NCI-H345 treated with DMSO at 0.1 percent for 48 hours (cell line): ENCODE measurements at regions not wholly inside any gene's neighbourhood (a gene's known extent, or its start where the extent isn't known, plus 50 kb on each side); places are given as distances from the start of the nearest gene placed in this dataset.

ENCODE experiments used
- DNase-seq: peaks from one replicate; lab custom pipeline; 2025; ENCODE audit not compliant: unreplicated experiment; lab: John Stamatoyannopoulos, UW

- no peak for DNase-seq
Observed at GRCh38 chr7:131098527-131098926, 229.1 kb upstream of the MKLN1 start.

DNA sequence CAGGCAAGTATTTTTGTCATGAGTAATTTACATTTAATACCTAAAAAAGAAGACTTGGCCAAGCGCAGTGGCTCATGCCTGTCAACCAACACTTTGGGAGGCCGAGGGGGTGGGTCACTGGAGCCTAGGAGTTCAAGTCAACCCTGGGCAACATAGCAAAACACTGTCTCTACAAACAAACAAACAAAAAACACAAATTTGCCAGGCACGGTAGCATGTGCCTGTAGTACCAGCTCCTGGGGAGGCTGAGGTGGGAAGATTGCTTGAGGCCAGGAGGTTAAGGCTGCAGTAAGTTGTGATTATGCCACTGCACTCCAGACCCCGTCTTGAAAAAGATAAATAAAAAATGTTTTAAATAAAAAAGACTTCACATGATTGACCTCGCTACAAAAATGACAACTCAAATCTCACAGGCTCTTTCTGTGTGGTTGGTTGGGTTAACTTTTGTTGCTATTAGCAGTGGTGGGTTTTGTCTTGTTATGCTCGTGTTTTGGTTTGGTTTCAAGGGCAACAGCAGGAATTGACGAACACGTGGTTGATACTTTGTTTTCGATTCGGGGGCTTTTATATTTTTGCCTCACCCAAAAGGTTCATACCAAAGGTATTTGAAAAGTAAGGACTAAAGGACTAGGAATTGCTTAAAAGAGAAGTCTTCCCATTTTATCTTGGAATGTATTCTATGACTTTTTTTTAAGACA is 227.2 kb upstream of the MKLN1 start:
- DNase-seq, result no peak

DNA sequence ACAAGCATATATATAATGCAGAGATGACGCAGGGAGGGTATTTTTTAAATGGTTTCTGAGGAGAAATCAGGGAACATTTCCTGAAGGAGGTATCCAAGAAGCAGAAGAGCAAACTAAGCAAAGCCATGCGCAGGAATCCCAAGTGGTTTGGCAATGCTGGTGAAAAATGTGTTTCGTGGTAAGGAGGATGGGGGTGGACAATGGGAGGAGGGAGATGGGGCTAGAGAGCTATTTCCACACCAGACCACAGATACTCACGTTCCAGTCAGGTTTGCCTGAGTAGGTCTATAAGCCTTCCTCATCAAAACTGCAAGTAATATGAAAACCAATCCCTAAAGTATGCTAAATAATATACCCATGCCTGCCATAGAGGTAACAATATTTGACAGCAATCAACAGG is 223.7 kb upstream of the MKLN1 start:
- DNase-seq, result no peak

DNA sequence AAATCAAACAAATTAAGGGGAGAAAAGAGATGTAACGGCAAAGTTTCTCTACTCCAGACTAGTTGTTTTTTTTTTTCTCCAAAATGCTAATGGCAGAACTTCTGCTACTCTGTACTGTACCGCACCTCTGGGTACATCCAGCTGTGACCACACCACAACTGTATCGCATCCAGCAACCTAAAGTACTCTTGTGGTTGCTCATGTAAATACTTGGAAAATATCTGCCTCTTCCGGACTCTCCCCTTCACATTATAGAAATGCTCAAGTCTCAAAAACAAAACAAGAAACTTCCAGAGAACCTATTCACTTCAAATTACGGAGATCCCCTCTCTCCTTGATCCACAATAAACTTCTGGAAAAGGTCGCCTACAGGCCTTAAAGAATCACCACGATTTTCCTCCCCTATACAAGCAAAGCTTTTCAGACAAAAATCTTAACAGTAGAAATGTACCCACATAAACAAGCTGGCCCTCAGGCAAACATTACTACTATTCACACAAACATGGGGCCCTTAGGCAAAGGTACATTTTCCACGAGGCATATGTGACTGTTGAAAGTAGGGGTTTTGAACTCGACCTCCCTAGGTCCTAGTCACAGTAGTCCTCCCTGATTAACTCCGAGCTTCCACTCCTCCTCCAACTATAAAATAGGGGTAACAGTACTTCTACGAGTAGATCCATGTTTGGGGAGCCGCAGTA is 222.9 kb upstream of the MKLN1 start:
- DNase-seq, result no peak

DNA sequence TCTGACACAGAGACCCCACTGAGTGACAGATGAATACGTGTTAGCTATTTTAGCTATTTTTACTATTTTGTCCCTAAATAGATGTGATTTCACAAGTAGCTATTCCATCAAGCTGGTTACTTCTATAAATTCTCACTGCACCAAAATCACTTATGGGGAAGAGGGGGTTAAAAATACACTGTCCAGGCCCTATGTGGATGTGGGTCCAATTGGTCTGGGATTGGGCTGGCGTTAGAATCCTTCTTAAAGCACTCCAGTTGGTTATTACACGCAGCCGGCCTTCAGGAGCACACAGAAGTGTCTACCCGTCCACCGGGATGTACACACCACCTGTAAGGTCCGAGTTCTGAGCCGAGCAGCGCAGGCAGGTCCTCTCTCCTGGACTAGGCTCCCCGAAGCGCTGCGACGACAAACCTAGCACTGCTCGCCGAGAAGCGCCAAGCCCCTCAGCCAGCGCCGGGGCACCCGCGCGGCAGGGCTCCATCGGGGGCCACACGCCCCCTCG is 222.3 kb upstream of the MKLN1 start:
- no peak for DNase-seq

DNA sequence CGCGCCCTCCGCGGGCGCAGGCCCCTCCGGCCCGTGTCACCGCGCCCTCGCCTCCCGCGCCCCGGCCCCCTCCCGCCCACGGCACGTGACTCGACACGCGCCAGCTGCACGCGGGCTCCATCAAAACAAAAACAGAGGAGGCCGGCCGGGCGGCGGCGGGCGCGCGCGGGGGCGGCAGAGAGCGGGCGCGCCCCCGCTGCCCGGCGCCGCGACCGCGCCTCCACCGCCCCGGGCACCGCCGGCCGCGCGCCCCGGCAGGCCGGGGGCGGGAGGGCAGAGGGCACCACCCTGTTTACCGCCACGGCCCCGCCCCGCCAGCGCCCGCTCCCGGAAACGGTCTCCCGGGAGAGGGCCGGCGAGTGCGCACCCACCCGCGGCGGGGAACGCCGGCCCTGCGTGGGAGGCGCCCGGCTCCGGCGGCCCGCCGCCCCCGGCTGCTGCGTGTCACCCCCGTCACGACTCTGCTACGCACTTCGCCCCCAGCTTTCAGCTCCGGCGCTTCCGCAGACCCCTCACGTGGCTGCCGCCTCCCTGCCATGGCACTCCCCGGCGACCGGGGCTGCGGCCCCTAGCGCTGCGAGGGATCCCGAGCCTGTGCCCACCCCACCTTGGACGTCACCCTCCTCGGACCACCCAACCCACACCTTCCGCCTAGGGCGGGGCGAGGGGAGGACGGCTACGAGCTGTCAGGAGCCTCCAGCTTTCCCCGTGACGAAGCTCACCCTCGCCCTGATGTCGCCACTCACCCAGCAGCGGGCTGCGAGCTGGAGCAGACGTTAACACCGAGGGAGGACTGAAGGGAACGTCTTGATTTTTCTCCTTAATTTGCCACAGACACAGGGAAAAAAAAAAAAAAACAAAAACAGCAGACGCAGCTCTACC is 221.6 kb upstream of the MKLN1 start:
- peak; percentile 47 for DNase-seq

GRCh38 chr7:131106681-131107336 is 220.9 kb upstream of the MKLN1 start:
- no peak for DNase-seq

DNA sequence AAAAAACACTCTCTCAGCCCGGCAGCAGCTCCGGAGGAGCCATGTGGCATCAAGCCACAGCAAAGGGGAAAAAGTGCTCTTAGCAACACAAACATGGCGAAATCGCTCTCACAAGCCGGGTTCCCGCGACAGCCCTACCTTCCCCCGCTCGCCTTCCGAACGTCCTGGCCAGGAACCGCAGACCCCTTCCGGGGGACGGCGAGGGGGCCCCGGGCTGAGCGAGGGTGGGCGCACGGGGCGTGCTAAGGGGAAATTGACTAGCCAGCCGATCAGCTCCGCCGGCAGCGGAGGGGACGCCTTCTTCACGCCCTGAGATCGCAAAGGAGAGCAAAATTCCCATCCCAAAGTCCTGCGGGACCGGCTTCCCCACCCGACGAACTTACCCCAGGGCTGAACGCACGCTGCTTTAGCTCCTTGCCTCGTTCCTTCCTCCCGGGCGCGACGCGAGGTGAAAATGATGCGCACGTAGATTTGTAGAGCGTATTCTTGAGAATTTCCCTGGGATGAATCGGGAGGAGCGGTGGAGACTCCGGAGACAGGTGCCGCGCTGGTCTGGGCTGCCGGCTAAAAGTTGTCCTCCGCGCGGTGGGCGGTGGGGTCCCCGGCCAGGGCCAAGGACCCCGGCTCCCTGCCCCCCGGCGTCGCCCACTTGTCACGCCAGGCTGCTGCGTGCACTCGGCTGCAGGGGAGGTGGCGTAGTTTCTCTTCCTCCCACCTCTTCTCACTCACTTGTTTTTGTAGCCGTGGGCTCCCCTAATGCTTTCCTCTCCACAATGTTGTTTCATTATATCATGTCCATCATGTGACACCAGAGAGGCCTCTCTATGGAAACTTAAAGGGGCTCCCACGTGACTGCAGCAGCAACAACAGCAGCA is 220.1 kb upstream of the MKLN1 start:
- DNase-seq, result peak; percentile 63

DNA sequence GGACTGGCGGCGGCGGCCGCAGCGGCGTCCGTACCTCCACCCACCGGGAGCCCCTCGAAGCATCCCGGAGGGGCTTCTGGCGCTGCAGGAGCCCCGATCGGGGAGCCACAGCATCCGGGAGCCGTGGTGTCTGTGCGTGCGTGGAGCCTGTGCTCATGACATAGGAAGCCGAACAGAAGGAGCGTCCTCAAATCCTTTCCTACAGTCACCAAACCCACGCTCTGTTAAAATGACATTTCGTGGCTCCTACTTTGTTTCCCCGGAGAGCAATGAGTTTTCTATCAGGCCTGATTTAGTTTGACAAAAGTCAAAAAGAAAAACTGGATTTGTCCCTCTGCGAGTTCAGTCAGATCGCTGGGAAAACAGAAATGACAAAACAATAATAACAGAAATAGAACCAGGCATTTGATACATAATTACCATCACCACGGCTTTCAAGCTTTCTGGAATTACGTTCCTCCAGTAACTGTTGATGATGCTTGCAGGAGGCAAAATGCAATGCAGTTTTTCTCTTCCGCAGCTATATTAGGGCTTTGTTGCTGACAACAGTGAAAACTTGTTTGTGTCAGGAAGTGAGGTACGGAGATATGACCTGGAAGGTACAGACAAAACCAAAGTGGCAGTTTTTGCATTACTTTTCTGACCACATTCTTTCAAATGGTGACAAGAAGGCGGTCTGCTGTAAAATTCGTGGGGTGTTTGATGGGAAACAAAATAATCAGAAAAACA is 219.3 kb upstream of the MKLN1 start:
- DNase-seq, result peak; percentile 48

DNA sequence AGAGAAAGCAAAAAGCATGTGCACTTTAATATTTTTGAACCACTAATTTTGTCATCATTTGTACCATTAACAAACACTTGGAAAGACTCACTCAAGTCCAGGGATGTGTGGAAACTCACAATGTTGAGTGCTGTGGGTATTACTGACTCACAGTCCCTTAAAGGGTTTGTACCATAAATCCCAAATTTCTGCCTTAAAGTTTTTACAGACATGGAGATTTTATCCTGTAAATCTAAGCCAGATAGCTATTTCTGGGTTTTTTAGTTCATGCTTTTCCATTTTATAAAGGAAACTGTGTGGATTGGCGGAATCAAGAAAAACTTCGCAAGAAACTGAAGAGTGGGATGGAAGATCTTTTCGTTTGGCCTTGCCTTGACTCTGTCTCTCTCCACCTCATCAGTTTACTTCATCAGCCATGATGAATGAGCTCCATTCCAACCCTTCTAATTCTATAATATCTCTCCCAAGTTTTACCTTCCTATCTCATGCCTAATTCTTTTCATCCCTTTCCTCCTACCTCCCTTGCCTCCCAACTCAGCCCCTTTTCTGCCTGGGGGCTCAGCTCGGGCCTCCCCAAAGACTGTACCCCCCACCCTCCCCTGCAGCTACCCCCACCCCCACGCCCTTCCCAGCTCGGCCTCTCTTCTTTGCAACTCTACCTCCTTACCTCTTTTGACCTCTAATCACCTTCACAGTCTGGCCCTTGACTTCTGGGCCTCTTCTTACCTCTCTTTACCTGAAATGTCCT is 218.5 kb upstream of the MKLN1 start:
- no peak for DNase-seq

- DNase-seq, result peak; percentile 22
Observed at GRCh38 chr7:131109759-131110296, 217.8 kb upstream of the MKLN1 start.

GRCh38 chr7:131110297-131111080 is 217.2 kb upstream of the MKLN1 start:
- DNase-seq, result peak; percentile 21

- DNase-seq, result no peak
Observed at GRCh38 chr7:131111081-131111576, 216.5 kb upstream of the MKLN1 start.

GRCh38 chr7:131111792-131112191 is 215.9 kb upstream of the MKLN1 start:
- DNase-seq, result no peak

DNA sequence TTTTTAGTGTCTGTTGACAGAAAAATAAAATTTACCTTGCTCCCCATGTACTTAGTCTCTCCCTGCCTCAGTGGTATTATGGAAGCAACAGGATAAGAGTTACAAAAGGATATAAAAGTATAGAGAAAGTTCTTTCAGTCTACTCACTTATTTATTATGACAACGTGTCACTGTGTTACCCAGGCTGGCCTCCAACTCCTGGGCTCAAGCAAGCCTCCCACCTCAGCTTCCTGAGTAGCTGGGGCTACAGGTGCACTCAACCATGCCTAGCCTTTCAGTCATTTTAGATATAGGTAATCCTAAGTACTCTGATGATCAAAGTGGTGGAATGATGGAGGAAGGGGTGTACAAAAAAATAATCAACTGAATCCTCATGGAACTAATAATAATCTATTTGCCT is 215.2 kb upstream of the MKLN1 start:
- no peak for DNase-seq

DNA sequence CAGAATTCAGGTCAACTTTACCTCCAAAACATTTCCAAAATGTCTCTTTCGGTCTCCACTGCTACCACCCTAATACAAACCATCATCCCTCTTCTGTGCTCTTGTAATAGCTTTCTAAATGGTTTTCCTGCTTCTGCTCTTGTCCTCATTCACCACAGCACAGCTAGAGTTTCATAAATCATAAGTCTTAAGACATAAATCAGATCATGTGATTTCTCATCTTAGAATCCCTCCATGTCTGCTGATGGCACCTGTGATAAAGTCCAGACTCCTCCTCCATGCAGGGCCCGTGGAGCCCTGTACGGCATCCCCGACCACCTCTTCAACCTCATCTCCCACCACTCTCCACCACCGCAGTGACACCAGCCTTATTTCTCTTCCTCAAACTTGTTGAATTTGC is 212.3 kb upstream of the MKLN1 start:
- DNase-seq, result no peak

DNA sequence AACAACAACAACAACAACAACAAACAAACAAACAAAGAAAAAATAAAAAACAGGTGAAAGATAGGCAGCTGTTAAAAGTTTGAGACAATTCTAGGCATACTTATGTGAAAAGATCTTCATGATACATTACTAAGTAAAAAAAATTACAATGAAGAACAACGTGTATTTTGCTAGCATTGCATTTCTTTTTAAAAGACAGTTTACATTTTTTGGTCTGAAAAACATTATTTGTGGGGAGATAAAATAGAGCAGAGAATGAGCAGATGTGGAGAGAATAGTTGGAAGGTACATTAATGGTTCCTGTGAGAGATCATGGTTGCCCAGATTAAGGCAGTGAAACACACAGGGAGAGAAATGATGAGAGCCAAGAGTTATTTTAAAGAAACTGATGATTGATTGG is 210.2 kb upstream of the MKLN1 start:
- DNase-seq, result no peak

DNA sequence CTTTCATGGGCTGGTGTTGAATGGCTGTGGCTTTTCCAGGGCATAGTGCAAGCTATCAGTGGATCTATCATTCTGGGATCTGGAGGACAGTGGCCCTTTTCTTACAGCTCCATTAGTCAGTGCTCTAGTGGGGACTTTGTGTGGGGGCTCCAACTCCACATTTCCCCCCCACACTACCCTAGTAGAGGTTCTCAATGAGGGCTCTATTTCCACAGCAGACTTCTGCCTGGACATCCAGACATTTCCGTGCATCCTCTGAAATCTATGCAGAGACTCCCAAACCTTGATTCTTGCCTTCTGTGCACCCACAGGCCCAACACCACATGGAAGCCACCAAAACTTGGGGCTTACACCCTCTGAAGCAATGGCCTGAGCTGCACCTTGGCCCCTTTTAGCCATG is 208.3 kb upstream of the MKLN1 start:
- no peak for DNase-seq
